Panc1 (cell line): ENCODE measurements at regions not wholly inside any gene's neighbourhood (a gene's known extent, or its start where the extent isn't known, plus 50 kb on each side); places are given as distances from the start of the nearest gene placed in this dataset.

Experiments used
- POLR2AphosphoS5 ChIP-seq: IDR thresholded peaks from 2 replicates; pipeline ENCODE4 v1.6.1; 2012; ENCODE audit warnings: mild to moderate bottlenecking, low read depth, low read length, moderate library complexity
- SIN3A ChIP-seq: IDR thresholded peaks from 2 replicates; pipeline ENCODE4 v1.6.1; 2012; ENCODE audit warnings: low read depth, mild to moderate bottlenecking, low read length, moderate library complexity, borderline replicate concordance; ENCODE audit not compliant: insufficient read depth
- TF ChIP-seq, protein P1 (sequence below): fragments of 450-650 bp; IDR thresholded peaks from 2 replicates; pipeline ENCODE4 v1.5.1; 2017; ENCODE audit warnings: mild to moderate bottlenecking
- TF ChIP-seq, protein P2 (sequence below), 2 experiments: IDR thresholded peaks; 2 replicates each; pipeline ENCODE4 v1.6.1; 2011 to 2012; ENCODE audit warnings: low read depth in 2 of 2, control low read depth in 1 of 2, low read length in 1 of 2, mild to moderate bottlenecking in 1 of 2, moderate library complexity in 1 of 2; ENCODE audit not compliant: insufficient read depth in 1 of 2

DNA sequence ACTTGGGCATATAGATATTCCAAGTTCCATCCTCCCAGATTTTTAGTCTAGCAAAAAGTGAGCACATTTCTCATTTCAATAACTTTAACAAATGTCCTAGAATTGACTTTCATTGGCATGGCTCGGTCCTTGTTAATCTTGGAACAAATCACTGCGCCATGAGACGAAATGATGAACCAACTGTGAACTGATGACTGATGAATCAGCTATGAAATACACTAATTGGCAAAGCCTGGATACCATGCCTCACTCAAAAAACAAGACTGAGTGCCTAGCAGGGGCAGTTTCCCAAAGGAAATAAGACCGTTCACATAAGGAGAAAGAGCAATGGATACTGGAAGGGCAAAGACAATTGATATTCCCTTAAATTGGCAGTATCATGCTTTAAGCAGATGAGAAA lies 248.6 kb upstream of the VEGFC start:
- TF ChIP-seq, protein P1, sequence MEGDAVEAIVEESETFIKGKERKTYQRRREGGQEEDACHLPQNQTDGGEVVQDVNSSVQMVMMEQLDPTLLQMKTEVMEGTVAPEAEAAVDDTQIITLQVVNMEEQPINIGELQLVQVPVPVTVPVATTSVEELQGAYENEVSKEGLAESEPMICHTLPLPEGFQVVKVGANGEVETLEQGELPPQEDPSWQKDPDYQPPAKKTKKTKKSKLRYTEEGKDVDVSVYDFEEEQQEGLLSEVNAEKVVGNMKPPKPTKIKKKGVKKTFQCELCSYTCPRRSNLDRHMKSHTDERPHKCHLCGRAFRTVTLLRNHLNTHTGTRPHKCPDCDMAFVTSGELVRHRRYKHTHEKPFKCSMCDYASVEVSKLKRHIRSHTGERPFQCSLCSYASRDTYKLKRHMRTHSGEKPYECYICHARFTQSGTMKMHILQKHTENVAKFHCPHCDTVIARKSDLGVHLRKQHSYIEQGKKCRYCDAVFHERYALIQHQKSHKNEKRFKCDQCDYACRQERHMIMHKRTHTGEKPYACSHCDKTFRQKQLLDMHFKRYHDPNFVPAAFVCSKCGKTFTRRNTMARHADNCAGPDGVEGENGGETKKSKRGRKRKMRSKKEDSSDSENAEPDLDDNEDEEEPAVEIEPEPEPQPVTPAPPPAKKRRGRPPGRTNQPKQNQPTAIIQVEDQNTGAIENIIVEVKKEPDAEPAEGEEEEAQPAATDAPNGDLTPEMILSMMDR = no peak
- no peak for TF ChIP-seq POLR2AphosphoS5
- no peak for TF ChIP-seq SIN3A
- TF ChIP-seq, protein P2, sequence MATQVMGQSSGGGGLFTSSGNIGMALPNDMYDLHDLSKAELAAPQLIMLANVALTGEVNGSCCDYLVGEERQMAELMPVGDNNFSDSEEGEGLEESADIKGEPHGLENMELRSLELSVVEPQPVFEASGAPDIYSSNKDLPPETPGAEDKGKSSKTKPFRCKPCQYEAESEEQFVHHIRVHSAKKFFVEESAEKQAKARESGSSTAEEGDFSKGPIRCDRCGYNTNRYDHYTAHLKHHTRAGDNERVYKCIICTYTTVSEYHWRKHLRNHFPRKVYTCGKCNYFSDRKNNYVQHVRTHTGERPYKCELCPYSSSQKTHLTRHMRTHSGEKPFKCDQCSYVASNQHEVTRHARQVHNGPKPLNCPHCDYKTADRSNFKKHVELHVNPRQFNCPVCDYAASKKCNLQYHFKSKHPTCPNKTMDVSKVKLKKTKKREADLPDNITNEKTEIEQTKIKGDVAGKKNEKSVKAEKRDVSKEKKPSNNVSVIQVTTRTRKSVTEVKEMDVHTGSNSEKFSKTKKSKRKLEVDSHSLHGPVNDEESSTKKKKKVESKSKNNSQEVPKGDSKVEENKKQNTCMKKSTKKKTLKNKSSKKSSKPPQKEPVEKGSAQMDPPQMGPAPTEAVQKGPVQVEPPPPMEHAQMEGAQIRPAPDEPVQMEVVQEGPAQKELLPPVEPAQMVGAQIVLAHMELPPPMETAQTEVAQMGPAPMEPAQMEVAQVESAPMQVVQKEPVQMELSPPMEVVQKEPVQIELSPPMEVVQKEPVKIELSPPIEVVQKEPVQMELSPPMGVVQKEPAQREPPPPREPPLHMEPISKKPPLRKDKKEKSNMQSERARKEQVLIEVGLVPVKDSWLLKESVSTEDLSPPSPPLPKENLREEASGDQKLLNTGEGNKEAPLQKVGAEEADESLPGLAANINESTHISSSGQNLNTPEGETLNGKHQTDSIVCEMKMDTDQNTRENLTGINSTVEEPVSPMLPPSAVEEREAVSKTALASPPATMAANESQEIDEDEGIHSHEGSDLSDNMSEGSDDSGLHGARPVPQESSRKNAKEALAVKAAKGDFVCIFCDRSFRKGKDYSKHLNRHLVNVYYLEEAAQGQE (IDR thresholded peaks at IDR 0.05; ENCODE audit: insufficient read depth in 1 of 2, low read depth in 2 of 2, low read length in 1 of 2) = no peak
